ENCODE measurements at regions not wholly inside any gene's neighbourhood (a gene's known extent, or its start where the extent isn't known, plus 50 kb on each side); places are given as distances from the start of the nearest gene placed in this dataset.

DNA sequence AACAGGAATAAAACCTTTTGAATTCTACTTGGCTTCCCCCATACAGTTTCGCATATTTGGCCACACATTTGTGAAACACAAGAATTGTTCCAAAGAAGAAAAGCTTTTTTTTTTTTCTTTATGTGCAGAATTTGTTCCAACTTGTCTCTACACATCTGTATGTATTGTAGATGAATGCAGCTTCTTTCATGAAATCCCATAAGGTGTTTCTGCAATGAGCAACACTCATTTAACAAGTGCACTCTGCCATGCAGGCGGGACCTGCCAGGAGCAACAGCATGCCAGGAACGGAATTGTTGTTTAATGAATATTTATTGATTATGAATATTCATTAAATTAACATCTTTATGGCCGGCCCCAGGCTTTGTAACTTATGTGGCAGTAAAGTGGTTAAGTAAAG is 1075.0 kb downstream of the TTLL7 start:
- Histone ChIP-seq H3K27ac (no peak overlapping the region), H3K27me3 (no peaks in the 10 kb centered on the region), H3K36me3 (no peaks in the 10 kb centered on the region), H3K9me3 (no peaks in the 10 kb centered on the region), H3K4me3 (no peak overlapping the region), H3K4me1 (peaks cover 0 to 13% (median 4%) of the 10 kb centered on the region in 4 donors)
- TF ChIP-seq EP300 (IDR thresholded peaks at IDR 0.05) (no peak), POLR2AphosphoS5 (IDR thresholded peaks at IDR 0.05) (no peak), POLR2A (IDR thresholded peaks at IDR 0.05) (no peak)
- TF ChIP-seq, protein P1, sequence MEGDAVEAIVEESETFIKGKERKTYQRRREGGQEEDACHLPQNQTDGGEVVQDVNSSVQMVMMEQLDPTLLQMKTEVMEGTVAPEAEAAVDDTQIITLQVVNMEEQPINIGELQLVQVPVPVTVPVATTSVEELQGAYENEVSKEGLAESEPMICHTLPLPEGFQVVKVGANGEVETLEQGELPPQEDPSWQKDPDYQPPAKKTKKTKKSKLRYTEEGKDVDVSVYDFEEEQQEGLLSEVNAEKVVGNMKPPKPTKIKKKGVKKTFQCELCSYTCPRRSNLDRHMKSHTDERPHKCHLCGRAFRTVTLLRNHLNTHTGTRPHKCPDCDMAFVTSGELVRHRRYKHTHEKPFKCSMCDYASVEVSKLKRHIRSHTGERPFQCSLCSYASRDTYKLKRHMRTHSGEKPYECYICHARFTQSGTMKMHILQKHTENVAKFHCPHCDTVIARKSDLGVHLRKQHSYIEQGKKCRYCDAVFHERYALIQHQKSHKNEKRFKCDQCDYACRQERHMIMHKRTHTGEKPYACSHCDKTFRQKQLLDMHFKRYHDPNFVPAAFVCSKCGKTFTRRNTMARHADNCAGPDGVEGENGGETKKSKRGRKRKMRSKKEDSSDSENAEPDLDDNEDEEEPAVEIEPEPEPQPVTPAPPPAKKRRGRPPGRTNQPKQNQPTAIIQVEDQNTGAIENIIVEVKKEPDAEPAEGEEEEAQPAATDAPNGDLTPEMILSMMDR (IDR thresholded peaks at IDR 0.05) = no peak
- intact Hi-C loops (cut with DNase I; ENCODE audit: low total_unique reads) = no loop called here
- 86 to 96% (median 90%) methylated on average over 4 of the region's 4 CpGs for WGBS, 5 donors
- no peak for DNase-seq

DNA sequence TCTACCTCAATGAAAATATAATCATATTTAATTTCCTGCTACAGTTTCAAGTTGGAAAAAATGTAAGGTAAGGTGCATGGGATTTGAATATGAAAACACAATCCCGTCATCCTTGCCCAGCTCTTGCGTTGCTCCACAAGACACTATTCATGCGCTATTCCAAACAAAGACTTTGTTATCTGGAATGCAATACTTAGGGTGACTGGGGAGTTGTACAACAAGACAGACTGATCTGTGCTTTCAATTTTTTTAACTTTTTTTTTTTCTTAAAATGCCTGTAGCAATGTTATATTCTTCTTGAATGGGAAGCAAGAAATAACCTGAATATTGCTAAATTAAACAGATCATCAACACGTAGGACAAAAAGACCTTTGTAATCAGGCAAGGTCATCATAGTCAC is 1077.2 kb downstream of the TTLL7 start:
- intact Hi-C loops (cut with DNase I; ENCODE audit: low total_unique reads) = no loop called here
- Histone ChIP-seq H3K4me3 (no peak overlapping the region), H3K36me3 (no peaks in the 10 kb centered on the region), H3K9me3 (no peaks in the 10 kb centered on the region), H3K4me1 (peaks cover 0 to 13% (median 4%) of the 10 kb centered on the region in 4 donors), H3K27me3 (no peaks in the 10 kb centered on the region), H3K27ac (no peak overlapping the region)
- no peak for DNase-seq
- WGBS, 5 donors = 40 to 67% (median 60%) methylated on average over 4 of the region's 4 CpGs
- TF ChIP-seq, protein P1 (IDR thresholded peaks at IDR 0.05) = no peak
- TF ChIP-seq POLR2A (IDR thresholded peaks at IDR 0.05) (no peak), POLR2AphosphoS5 (IDR thresholded peaks at IDR 0.05) (no peak), EP300 (IDR thresholded peaks at IDR 0.05) (no peak)

DNA sequence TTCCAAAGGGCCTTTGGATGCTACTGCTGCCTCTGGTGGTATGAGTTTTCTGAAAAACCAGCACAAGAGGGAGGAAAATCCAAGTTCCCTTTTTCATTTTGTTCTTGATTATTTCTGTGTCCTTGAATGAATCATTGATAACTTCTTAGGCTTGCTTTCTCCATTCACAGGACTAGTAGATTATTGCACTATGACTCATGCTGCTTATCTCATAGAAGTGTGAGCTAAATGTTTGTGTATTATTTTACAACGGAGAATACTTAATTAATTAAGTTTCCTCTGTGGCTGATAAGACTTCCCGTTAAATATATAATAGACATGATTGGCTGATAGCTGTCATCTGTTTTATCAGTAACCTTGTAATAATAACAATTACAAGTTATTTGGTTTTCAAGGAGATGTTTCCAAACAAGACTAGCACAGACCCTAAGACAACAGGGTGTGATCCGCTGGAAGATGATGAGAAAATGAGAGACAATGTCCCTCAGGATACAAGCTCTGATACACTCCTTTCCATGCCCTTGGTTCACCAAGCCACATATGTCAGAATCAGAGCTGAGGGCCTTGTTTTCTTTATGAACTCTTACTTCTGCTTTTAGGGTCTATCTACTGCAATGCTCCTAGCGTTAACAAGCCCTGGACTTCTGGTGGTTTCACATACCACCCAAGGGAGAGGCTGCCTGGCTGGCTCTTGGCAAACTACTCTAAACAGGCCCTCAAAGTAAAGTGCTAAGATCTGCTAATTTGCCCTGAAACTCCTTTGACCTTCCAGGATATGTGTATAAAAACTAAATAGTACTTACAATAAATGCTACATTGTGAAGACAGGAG is 1078.3 kb downstream of the TTLL7 start:
- 43 to 51% (median 44%) methylated on average over 4 of the region's 4 CpGs for WGBS, 5 donors

DNA sequence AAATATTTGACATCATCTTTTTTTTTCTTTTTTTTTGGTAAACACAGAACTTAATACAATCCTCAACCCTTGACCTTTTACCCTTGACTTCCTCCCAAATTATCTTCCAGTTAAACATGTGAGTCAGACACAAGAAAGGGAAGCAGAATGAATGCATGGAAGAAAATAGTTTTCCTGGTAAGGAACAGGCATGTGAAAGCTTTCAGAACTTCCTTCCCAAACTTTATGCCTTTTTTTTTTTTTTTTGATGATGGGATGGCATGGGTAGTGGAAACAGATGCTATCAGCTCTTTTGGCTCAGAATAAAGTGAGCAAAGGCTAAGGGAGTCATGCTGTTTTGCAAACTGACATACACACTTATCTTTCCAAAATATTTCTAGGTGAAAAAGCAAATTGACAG is 1079.1 kb downstream of the TTLL7 start:
- peak overlapping the region in 1 of 5 donors; percentile 18 for H3K27ac ChIP-seq
- intact Hi-C loops (cut with DNase I; ENCODE audit: low total_unique reads) = no loop called here
- H3K4me3 ChIP-seq = no peak overlapping the region

More for the DNA sequence above, 1078.3 kb downstream of the TTLL7 start:
- H3K36me3 ChIP-seq = no peaks in the 10 kb centered on the region
- intact Hi-C loops (cut with DNase I; ENCODE audit: low total_unique reads) = no loop called here
- peaks cover 0 to 13% (median 4%) of the 10 kb centered on the region in 4 donors for H3K4me1 ChIP-seq
- H3K9me3 ChIP-seq = no peaks in the 10 kb centered on the region
- H3K27me3 ChIP-seq = no peaks in the 10 kb centered on the region
- no peak overlapping the region for H3K4me3 ChIP-seq
- H3K27ac ChIP-seq = peak overlapping the region in 1 of 5 donors; percentile 18
- TF ChIP-seq EP300 (IDR thresholded peaks at IDR 0.05) (no peak), POLR2A (IDR thresholded peaks at IDR 0.05) (no peak), POLR2AphosphoS5 (IDR thresholded peaks at IDR 0.05) (no peak)
- TF ChIP-seq, protein P1 (IDR thresholded peaks at IDR 0.05) = no peak
- peak in 1 of 2 donors; percentile 22 for DNase-seq

DNA sequence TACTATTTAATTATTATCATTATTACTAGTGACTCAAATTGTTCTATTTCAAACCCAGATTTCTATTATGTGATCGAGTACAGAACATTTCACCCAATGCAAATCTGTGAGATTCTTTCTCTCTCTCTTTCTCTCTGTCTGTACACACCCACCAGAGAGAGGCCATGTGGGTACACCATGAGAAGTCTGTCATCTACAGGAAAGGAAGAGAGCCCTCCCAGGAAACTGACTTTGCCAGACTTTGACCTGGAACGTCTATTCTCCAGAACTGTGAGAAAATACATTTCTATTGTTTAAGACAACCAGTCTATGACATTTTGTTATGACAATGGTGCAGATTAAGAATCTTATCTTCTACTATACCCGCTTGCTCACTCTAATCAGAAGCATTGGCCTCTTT is 1091.6 kb downstream of the TTLL7 start:
- no peaks in the 10 kb centered on the region for H3K36me3 ChIP-seq
- intact Hi-C loops (cut with DNase I; ENCODE audit: low total_unique reads) = no loop called here
- DNase-seq = no peak
- H3K27me3 ChIP-seq = no peaks in the 10 kb centered on the region
- no peaks in the 10 kb centered on the region for H3K9me3 ChIP-seq
- no peaks in the 10 kb centered on the region for H3K4me1 ChIP-seq
- no peak overlapping the region for H3K4me3 ChIP-seq
- no peak for TF ChIP-seq EP300 (IDR thresholded peaks at IDR 0.05)
- TF ChIP-seq POLR2AphosphoS5 (IDR thresholded peaks at IDR 0.05) = no peak
- TF ChIP-seq, protein P1 (IDR thresholded peaks at IDR 0.05) = no peak
- TF ChIP-seq POLR2A (IDR thresholded peaks at IDR 0.05) = no peak
- H3K27ac ChIP-seq = no peak overlapping the region
- whole genome bisulfite sequencing, 5 donors = 72 to 79% (median 73%) methylated on average over 3 of the region's 3 CpGs

More for the DNA sequence above, 1079.1 kb downstream of the TTLL7 start:
- Histone ChIP-seq H3K27me3 (no peaks in the 10 kb centered on the region), H3K9me3 (no peaks in the 10 kb centered on the region), H3K36me3 (no peaks in the 10 kb centered on the region), H3K4me1 (peaks cover 0 to 13% (median 4%) of the 10 kb centered on the region in 4 donors)
- DNase-seq = peak in 1 of 2 donors; percentile 22
- TF ChIP-seq POLR2AphosphoS5 (IDR thresholded peaks at IDR 0.05) = no peak

Measured in stomach (tissue), 8 donors.